Occipital lobe (tissue), 1 donor: ENCODE measurements at regions not wholly inside any gene's neighbourhood (a gene's known extent, or its start where the extent isn't known, plus 50 kb on each side); places are given as distances from the start of the nearest gene placed in this dataset.

Source experiments
- DNase-seq: peaks from one replicate; lab custom pipeline; 2025; lab: John Stamatoyannopoulos, UW

DNA sequence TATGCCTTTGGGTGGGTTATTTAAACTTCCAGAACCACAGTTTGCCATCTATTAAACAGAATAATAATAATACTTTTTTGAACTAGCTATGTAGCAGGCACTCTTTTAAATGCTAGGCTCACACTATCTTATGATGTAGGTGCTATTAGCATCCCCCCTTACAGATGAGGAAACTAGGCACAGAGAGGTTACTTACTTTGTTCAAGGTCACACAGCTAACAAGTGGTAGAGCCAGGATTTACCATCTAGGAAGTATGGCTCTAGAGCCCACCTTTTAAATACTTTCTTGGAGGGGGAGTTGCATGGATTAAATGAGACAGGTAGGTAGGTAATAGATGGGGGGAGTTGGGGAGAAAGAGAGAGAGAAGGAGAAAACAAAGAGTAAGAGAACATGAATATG, 95.3 kb upstream of the NR3C1 start:
- no peak for DNase-seq

DNA sequence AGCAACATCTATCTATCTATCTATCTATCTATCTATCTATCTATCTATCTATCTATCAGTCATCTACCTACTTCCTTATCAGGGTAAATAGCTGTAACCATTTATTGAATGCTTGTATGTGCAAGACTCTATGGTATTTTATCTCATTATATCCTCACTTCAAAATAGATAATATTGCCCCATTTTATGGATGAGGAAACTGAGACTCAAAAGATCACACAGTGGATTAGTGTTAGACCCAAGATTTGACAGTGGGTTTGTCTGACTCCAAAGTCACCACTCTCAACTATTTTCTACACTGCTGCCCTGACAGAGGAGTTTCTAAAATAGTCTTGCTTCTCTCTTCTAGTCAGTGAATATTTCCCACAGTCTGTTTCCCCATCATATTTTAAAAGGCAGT, 94.3 kb upstream of the NR3C1 start:
- no peak for DNase-seq

- DNase-seq: no peak
These were observed 93.5 kb upstream of the NR3C1 start for GRCh38 chr5:143496943-143497342.

DNA sequence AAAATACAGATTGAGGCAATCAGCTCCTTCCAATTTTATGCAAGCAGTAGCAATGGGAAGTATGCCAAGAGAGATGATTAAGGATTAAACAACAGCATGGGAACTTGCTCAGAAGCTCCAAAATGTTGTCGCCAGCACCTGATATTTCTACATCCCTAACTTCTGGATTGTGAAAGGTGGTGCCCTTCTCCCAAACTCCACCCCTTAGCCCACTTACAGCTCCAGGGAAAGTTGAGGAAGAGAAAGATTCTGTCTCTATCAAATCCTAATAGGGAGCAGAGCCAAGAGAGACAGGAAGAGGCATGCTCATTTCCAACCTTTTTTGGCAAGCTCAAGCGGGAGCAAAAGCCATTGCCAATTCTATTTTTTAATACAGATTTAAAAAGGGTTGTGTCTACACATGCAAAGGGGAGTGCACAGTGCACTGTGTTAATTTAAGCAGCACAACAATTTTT, 92.4 kb upstream of the NR3C1 start:
- DNase-seq: no peak

- DNase-seq: no peak
These were observed 91.6 kb upstream of the NR3C1 start for GRCh38 chr5:143495110-143495509.

DNA sequence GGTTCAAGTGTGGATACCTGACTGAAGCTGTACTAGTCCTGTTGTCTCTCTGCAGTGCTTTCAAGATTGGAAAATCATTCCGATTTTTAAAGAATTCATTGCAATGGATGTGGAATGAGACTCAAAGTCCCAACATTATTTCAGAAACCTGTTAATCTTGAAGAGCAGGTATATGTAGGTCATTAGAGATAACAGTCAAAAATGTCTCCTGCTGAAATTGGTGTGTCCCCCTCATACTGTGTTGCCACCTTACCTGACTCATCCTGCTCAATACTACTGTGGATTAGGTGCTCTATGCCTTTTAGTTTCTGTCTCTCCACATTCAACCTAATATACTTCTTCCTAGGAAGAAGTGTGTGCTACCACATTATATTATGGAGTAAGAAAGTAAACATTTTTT, 91.1 kb upstream of the NR3C1 start:
- no peak for DNase-seq

GRCh38 chr5:143494162-143494561, 90.7 kb upstream of the NR3C1 start:
- no peak for DNase-seq

GRCh38 chr5:143492783-143493182, 89.3 kb upstream of the NR3C1 start:
- DNase-seq: no peak

DNA sequence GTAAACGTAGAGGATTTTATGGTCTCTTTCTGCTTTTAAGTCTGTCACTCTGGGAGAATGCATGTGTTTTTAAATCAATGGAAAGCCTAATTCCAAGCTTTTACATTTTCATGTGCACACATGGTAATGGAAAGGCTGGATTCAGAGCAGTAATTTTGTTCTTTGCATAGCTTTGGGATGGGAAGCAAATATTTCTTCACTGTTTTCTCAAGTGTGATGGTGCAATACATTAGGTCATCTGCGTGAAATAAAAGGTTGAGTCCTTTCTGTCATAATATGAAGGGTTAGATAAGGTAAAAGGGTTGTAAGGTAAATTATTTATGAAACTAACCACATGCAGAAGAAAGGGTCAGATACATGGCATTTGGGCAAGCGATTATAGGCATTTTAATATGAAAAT, 88.2 kb upstream of the NR3C1 start:
- no peak for DNase-seq

- no peak for DNase-seq
These were observed 84.9 kb upstream of the NR3C1 start for GRCh38 chr5:143488381-143488780.

- DNase-seq: no peak
These were observed 81.1 kb upstream of the NR3C1 start for GRCh38 chr5:143484601-143485000.

- DNase-seq: no peak
These were observed 78.4 kb upstream of the NR3C1 start for GRCh38 chr5:143481697-143482531.

DNA sequence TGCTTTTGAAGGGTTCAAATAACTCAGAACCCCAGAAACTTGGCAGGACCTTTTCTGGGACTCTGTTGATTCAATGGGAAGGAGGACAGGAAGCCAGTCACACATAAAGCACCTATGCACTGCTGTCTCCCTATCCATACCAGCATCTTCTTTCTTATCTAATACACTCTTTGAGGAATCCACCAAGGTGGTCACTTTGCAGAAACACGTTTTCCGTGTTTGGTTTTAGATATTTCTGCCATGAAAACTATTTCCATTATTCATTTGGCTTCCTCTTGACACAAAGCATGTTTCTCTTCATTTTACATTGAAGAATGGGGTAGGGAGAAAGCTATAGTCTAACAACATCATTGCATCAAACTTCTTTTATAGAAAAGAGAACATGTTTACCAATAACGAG, 76.5 kb upstream of the NR3C1 start:
- no peak for DNase-seq

GRCh38 chr5:143479394-143479793, 75.9 kb upstream of the NR3C1 start:
- no peak for DNase-seq

DNA sequence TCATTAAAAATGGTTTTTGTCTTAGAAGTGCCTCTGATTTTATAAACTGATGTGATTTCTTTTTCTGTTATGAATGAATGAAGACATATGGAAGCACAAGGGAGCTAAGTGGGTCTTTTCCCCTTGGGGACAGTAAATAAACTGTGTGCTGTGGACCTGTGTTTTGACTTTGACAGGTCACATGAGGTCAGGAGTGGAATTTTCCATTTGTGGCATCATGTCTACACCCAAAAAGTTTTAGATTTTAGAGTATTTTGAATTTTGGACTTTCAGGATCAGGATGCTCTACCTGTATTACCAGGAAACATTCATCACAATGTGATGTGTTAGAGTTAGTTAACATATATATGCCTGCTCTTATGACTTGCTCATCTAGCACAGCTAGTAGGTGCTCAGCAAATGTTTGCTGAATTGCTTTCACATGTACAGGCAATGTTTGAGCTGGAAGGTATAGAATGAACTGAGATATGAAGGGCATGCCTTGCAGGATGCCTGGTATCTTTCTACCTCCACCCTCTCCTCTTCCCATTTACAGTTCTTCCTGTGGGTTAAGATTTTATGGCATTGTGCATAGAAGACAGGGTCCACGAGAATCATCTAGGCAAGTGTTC, 73.2 kb upstream of the NR3C1 start:
- DNase-seq: no peak

GRCh38 chr5:143474616-143475015, 71.1 kb upstream of the NR3C1 start:
- no peak for DNase-seq

DNA sequence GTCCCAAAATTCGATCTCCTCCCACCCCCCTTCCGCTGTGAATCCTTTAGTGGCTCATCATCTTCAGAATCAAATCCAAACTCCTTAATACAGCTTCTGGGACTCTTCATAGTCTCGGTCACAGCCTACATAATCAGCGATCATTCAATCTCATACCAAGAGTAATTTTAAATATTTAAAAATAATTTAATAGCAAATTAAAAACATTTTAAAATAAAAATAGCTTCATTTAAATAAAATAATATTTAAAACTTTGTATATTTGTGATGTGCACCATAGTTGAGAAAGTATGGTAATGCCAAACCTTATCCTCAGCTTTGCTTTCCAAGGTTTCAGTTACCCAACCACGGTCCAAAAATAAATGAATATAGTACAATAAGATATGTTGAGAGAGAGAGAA, 70.0 kb upstream of the NR3C1 start:
- DNase-seq: no peak

- DNase-seq: no peak
These were observed 69.1 kb upstream of the NR3C1 start for GRCh38 chr5:143472576-143472975.

- no peak for DNase-seq
These were observed 68.4 kb upstream of the NR3C1 start for GRCh38 chr5:143471666-143472464.

GRCh38 chr5:143471041-143471509, 67.6 kb upstream of the NR3C1 start:
- DNase-seq: no peak

- DNase-seq: no peak
These were observed 66.6 kb upstream of the NR3C1 start for GRCh38 chr5:143470120-143470519.

DNA sequence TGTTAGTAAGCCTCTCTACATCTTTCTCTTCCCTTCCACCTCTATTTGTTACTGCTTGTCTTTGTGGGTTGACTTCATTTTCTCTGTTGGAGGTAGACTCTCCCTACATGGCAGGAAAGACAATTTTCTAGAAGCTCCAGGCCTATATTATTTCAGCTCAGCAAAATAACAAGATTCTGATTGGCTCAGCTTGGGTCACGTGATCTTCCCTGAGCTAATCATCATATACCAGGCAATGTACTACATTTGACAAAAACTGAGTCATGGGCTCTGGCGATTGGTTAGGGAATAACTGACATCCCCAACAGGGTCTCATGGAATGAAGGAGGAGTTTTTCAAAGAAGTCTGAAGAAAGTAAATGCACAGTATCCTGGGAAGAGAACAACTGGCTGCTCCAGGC, 65.6 kb upstream of the NR3C1 start:
- DNase-seq: no peak
